ENCODE measurements at regions not wholly inside any gene's neighbourhood (a gene's known extent, or its start where the extent isn't known, plus 50 kb on each side); places are given as distances from the start of the nearest gene placed in this dataset.
A peak's percentile ranks its signal among the peaks of the same experiment; 100 is the strongest.

GRCh38 chr9:119596703-119597102, 227.5 kb upstream of the BRINP1 start:
- no peak for DNase-seq

GRCh38 chr9:119588874-119589744, 219.9 kb upstream of the BRINP1 start:
- no peak for DNase-seq

DNA sequence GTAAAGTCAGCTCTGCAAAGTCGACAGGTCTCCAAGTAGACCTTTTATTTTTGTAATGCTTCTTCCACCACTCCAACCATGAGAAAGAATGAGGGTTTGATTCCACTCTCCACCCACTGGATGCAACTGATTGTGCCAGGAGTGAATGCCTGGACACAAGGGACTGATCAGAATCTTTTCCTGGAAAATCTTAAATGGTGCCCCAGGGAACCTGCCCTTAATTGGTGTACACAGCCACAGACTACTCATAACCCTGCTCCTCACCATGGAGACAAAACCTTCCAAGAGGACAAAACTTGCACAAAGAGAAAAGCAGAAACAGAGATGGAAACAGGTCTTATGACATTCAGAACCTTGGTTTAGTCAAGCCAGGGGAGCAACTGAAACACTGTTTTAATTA, 208.6 kb upstream of the BRINP1 start:
- no peak for DNase-seq

GRCh38 chr9:119559986-119560385, 190.8 kb upstream of the BRINP1 start:
- DNase-seq = no peak

GRCh38 chr9:119559056-119559455, 189.8 kb upstream of the BRINP1 start:
- DNase-seq = no peak

GRCh38 chr9:119556129-119556875, 187.1 kb upstream of the BRINP1 start:
- DNase-seq = peak; percentile 58

DNA sequence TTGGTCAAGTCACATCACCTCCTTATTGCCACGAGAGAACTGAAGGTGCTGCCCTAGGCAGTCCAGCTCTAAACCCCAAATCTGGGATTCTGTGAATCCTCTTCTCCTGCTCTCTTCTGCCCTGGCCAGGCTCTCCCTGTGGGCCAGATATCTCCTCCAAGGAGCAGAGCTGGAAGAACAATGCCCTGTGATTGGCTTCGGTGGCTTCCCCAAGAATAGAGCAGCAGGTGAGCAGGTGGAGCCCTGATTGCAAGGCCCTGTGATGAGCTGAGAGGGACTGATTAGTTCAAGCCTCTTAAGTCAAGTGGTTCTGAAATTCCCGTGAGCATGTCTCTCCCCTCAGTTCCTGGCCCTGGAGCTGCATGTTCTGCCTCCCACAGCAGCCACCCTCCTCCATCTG, 175.3 kb upstream of the BRINP1 start:
- no peak for DNase-seq

- DNase-seq = no peak
These were observed 167.9 kb upstream of the BRINP1 start for GRCh38 chr9:119537138-119537537.

- no peak for DNase-seq
These were observed 164.3 kb upstream of the BRINP1 start for GRCh38 chr9:119533504-119533903.

- DNase-seq = no peak
These were observed 157.5 kb upstream of the BRINP1 start for GRCh38 chr9:119526698-119527097.

- DNase-seq = no peak
These were observed 154.3 kb upstream of the BRINP1 start for GRCh38 chr9:119523508-119523907.

DNA sequence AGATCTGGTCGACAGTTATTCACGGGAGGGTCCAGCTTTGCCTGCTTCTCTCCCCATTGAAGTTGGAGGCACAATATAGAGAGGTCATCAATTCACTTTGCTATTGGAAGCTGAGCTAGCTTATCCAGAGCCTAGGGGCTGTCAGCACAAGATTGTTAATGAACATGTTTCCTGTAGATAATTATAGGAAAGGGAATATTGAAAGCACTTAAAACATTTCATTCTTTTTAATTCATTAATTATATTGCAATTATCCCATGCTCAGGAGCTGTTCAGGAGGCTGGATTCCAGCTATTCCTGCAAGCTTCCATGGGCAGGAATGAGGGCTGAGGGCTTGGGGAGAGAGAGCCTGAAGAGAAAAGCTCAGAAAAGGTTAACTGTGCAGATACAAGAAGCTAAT, 153.1 kb upstream of the BRINP1 start:
- DNase-seq = no peak

DNA sequence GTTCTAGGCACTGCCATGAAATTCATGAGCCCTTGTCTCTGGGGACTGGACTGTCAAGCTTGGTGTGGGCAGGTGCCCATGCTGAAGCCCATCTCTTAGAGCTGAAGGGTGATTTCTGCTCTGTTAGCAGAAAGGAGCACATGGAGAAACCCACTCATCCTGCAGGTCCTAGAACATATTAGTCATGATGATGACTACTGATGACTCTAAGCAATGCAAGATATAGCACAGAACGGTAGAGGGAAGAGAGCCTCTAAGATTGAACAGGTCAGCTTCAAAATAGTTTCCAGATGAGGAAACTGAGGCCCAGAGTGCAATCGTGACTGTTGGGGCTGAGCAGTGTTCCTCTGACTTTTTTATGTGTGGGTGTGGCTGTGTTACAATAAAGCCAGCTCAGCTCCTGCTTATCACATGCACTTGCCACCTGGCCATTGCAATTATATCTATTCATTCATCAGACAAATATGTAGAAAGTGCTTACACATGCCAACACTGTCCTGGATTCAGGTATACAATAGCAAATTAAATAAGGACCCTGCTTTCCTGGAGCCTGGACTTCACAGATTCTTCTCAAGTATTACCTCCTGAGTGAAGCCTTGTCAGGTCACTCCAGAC, 140.2 kb upstream of the BRINP1 start:
- no peak for DNase-seq

- no peak for DNase-seq
These were observed 132.1 kb upstream of the BRINP1 start for GRCh38 chr9:119501374-119501773.

GRCh38 chr9:119500072-119500771, 131.0 kb upstream of the BRINP1 start:
- DNase-seq = no peak

DNA sequence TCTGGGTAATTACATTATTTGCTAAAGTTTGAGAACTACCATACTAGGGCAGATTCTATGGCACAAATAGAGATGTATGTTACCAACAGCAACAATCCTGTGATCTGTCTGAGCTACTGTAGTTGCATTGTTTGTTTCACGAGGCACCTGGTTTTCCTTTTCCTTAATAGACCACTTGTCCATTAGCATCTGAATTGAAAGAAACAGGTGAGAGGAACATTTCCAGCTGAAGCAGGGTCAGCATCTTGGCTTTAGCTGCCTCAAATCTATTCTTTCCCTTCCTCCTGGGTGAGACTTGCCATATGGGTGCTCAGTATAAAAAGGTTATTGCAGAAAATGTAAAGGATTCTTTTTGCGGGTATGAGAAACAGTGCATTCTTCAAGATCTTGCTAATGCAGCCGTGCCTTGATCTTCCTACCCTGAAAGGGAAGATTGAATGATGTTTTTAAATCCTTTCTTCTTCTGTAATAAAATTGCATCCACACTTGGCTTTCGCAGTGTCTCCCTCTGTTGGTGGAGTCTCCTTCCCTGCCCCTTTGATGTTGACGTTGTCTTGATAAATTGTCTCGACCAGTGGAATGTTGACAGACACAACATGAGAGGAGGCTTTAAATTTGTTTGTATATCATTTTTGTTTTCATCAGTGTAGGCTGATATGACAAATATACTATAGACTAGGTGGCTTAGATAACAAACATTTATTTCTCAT, 118.0 kb upstream of the BRINP1 start:
- no peak for DNase-seq

DNA sequence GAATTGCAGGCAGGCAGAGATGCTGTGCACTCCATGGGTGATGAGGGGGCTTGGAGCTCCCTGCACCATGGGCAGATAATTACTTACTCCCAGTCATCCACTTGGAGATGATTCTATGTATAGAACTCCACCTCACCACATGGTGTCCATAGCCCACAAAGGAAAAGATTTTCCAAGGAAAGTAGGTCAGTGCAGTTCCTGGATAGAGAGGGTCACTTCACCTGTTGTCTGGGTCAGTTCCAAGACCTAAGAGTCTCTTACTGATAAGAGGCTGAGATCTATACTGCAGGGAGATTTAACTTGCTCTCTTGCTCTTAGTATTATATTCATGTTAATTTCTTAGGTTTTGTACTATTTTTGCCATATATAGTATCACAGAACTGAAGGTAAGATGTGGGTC, 113.9 kb upstream of the BRINP1 start:
- no peak for DNase-seq

DNA sequence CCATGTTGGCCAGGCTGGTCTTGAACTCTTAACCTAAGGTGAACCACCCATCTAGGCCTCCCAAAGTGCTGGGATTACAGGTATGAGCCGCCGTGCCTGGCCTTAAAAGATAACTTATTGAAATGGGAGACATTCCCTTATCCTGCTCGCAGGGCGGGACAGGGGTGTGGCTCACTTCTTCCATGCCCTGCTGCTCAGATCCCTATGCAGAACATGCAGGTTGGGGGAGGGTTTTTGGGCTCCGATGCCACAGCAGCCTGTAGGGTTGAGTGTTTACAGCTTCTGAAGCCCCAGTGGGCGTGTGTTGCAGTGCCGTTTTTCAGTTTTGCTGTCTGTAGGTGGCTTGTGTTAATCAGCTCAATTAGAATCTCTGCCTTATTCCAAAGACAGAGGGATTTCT, 108.0 kb upstream of the BRINP1 start:
- no peak for DNase-seq

- no peak for DNase-seq
These were observed 88.8 kb upstream of the BRINP1 start for GRCh38 chr9:119458068-119458467.

- DNase-seq = peak; percentile 43
These were observed 84.7 kb upstream of the BRINP1 start for GRCh38 chr9:119453980-119454379.

GRCh38 chr9:119453490-119453911, 84.3 kb upstream of the BRINP1 start:
- DNase-seq = peak; percentile 76

DNA sequence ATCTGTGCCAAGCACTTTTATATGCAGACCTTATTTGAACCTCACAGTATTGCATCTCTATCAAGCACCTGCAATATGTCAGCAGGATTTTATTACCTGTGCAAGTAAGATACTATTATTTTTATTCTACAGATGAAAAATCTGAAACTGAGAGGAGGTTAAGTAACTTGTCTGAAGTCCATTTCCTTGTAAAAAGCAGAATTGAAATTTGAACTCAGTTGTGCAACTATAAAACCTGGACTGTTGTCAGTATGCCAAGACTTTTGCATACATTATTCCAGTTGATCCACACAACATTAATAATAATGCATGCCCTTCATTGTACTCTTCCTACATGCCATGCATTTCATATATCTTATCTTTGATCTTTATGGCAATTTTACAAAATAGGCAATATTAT, 82.2 kb upstream of the BRINP1 start:
- DNase-seq = no peak

- no peak for DNase-seq
These were observed 73.9 kb upstream of the BRINP1 start for GRCh38 chr9:119443179-119443578.

All from fibroblast of skin of right biceps (primary cell).